ENCODE measurements at regions not wholly inside any gene's neighbourhood (a gene's known extent, or its start where the extent isn't known, plus 50 kb on each side); places are given as distances from the start of the nearest gene placed in this dataset.

- TF ChIP-seq FOXM1 (IDR thresholded peaks at IDR 0.05; ENCODE audit: low read depth, low read length) (no peak), SMC3 (IDR thresholded peaks at IDR 0.05; ENCODE audit: borderline replicate concordance, low read length) (no peak), BACH1 (IDR thresholded peaks at IDR 0.05; ENCODE audit: borderline replicate concordance) (no peak), RBBP5 (conservative IDR thresholded peaks at IDR 0.05) (no peak), PAX8 (IDR thresholded peaks at IDR 0.05) (no peak)
Measured at GRCh38 chr1:58143972-58144697, 402.4 kb downstream of the OMA1 start (continued).

- FAIRE-seq (no peak), DNase-seq (ENCODE audit: low read depth, low spot score) (no peak), ATAC-seq (no peak)
- Histone ChIP-seq H3K27ac (ENCODE audit: control insufficient read depth, insufficient read depth) (no peak overlapping the region), H3K9ac (ENCODE audit: control insufficient read depth, insufficient read depth, low read length) (no peak overlapping the region), H3K79me2 (ENCODE audit: control insufficient read depth, insufficient read depth, low read length) (no peaks in the 10 kb centered on the region), H3K4me2 (ENCODE audit: control insufficient read depth, insufficient read depth) (no peak overlapping the region), H3K4me1 (ENCODE audit: control insufficient read depth, insufficient read depth, low read length) (no peaks in the 10 kb centered on the region), H3K36me3 (ENCODE audit: control insufficient read depth in 2 of 2, insufficient read depth in 2 of 2, low read length in 1 of 2) (no peaks in the 10 kb centered on the region), H2AFZ (ENCODE audit: control insufficient read depth, low read depth, low read length) (no peak overlapping the region), H4K20me1 (ENCODE audit: control insufficient read depth, insufficient read depth) (no peaks in the 10 kb centered on the region), H3K4me3 (no peak overlapping the region), H3K9me3 (replicated peaks; ENCODE audit: control insufficient read depth, insufficient read depth, low read length) (peaks cover 1% of the 10 kb centered on the region; the same call in 1 of the 3 replicates), H3K27me3 (replicated peaks in 1 of 2; ENCODE audit: control insufficient read depth in 2 of 2, insufficient read depth in 2 of 2, low read length in 1 of 2) (no peaks in the 10 kb centered on the region; a peak in 1 of 4 replicates)
- intact Hi-C loops (cut with micrococcal nuclease; ENCODE audit: unreplicated experiment) (no loop called here), in situ Hi-C loops (cut with MboI) (no loop called here)
- TF ChIP-seq RFX5 (IDR thresholded peaks at IDR 0.05; ENCODE audit: low read depth, low read length): no peak
- TF ChIP-seq TCF12 (IDR thresholded peaks at IDR 0.05; ENCODE audit: low read depth, low read length): no peak
- TF ChIP-seq BCL3 (IDR thresholded peaks at IDR 0.05; ENCODE audit: borderline replicate concordance, insufficient read depth, low read depth, low read length, poor library complexity, severe bottlenecking): no peak
- no peak for TF ChIP-seq TCF3 (IDR thresholded peaks at IDR 0.05; ENCODE audit: borderline replicate concordance, insufficient read depth, low read depth, low read length)
- TF ChIP-seq PKNOX1 (IDR thresholded peaks at IDR 0.05): no peak
- no peak for TF ChIP-seq CTCF (IDR thresholded peaks at IDR 0.05 in 2 of 3, conservative IDR thresholded peaks at IDR 0.05 in 1 of 3; ENCODE audit: control insufficient read depth in 2 of 3, extremely low read depth in 1 of 3, insufficient read depth in 1 of 3, low read depth in 3 of 3, low read length in 3 of 3)
- TF ChIP-seq POLR2A (IDR thresholded peaks at IDR 0.05; ENCODE audit: low read depth, low read length): no peak
- no peak for TF ChIP-seq SREBF1 (IDR thresholded peaks at IDR 0.05; ENCODE audit: low read length)
- no peak for TF ChIP-seq SIX5 (IDR thresholded peaks at IDR 0.05; ENCODE audit: low read depth, low read length, severe bottlenecking)
- no peak for TF ChIP-seq POLR2AphosphoS5 (IDR thresholded peaks at IDR 0.05; ENCODE audit: low read length)
- TF ChIP-seq POU2F2 (IDR thresholded peaks at IDR 0.05; ENCODE audit: borderline replicate concordance, low read depth, low read length): no peak
- TF ChIP-seq MXI1 (IDR thresholded peaks at IDR 0.05; ENCODE audit: low read depth, low read length): no peak
- TF ChIP-seq GATAD2B (conservative IDR thresholded peaks at IDR 0.05; ENCODE audit: low read depth): no peak
- no peak for TF ChIP-seq TCF7 (IDR thresholded peaks at IDR 0.05; ENCODE audit: borderline replicate concordance)
- ChIA-PET POLR2A (no interaction called here), CTCF (no interaction called here), SMC1A (ENCODE audit: uncharacterized antibody, unreplicated experiment) (no interaction called here), RAD21 (ENCODE audit: unreplicated experiment) (no interaction called here)
- no TSS peak for BruUV-seq (replicated peaks)
- WGBS (ENCODE audit: insufficient coverage, insufficient replicate concordance, low lambda C conversion rate, missing lambda C conversion rate): 0% methylated on average over 2 of the region's 2 CpGs
Measured at GRCh38 chr1:58136387-58136786, 410.1 kb downstream of the OMA1 start.

All from GM12878 (cell line).